Ecto neural progenitor cell (in vitro differentiated cells): ENCODE measurements at regions not wholly inside any gene's neighbourhood (a gene's known extent, or its start where the extent isn't known, plus 50 kb on each side); places are given as distances from the start of the nearest gene placed in this dataset.

Experiments
- DNase-seq: peaks from one replicate; pipeline ENCODE4 v3.0.0-alpha.2; 2018; ENCODE audit warnings: low spot score

- DNase-seq = no peak
These were observed 111.6 kb downstream of the HTR5A start for GRCh38 chr7:155181768-155182167.

GRCh38 chr7:155182406-155182970 is 112.4 kb downstream of the HTR5A start:
- DNase-seq = no peak

GRCh38 chr7:155183655-155184054 is 113.5 kb downstream of the HTR5A start:
- DNase-seq = no peak

- DNase-seq = no peak
These were observed 112.8 kb upstream of the INSIG1 start for GRCh38 chr7:155184923-155185322.

- DNase-seq = peak; percentile 22
These were observed 110.5 kb upstream of the INSIG1 start for GRCh38 chr7:155187061-155187785.

- DNase-seq = no peak
These were observed 109.3 kb upstream of the INSIG1 start for GRCh38 chr7:155188357-155188756.

GRCh38 chr7:155188821-155189581 is 108.7 kb upstream of the INSIG1 start:
- DNase-seq = no peak

DNA sequence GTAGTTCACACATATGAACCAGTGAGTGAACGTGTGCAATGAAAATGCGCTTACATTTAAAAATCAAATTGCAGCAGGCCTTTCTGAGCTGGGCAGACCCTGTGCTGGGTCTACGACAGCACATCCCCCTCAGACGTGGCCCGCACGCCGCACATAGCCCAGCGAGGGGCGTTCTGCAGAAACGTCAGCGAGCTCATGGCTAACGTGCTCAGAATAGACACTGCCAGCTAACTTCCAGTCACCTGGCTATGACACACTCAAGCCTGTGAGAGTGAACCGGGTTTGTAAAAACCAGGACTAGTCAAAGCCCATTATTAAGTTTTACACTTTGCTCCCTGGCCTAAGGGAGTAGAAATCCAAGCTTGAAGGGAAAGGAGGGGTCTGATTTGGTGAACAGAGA is 108.1 kb upstream of the INSIG1 start:
- no peak for DNase-seq

GRCh38 chr7:155190688-155191087 is 107.0 kb upstream of the INSIG1 start:
- DNase-seq = peak; percentile 80

DNA sequence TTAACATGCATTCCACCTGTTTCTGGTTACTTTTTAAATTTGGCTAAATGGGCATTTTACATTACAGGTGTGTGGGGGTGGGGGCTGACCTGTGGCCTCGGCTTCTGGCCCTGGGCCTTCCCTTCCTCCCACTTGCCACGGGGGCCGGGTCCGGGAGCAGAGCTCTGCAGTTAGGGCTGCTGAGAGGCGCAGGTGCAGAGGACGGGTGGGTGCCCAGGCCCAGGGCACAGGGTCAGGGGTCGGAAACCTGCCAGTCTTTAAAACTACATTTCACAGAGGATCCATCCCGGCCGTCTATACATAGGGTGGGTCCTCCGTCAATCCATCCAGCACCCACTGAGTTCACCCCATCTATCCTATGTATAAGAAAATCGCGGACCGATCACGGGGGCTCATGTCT is 106.5 kb upstream of the INSIG1 start:
- no peak for DNase-seq

- no peak for DNase-seq
These were observed 105.7 kb upstream of the INSIG1 start for GRCh38 chr7:155191901-155192478.

DNA sequence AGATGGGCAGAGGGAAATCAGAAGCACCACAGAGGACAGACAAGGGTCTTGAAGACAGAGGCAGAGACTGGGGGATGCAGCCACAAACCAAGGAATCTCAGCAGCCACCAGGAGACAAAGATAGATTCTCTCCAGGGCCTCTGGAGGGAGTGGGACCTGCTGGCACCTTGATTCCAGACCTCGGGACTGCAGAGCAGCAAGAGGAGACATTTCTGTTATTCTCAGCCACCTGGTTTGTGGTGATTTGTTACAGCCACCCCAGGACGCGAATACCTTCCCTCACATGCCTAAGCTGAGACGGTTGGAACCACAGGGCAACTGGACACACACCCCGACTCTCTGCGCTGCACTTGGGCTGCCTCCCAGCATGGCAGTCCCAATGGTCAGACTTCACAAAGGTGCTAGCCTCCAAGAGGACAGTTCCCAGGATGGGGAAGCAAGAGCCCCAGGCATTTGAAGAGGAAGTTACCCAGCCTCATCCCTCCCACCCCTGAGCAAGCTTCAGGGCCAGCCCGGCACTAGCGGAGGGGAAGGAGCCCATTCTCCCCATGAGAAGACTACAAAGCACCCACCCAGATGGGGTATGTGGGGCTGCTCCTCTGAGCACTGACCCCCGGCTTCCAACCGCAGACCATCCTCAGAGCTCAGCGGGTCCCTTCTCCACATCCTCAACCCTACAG is 104.6 kb upstream of the INSIG1 start:
- DNase-seq = no peak

DNA sequence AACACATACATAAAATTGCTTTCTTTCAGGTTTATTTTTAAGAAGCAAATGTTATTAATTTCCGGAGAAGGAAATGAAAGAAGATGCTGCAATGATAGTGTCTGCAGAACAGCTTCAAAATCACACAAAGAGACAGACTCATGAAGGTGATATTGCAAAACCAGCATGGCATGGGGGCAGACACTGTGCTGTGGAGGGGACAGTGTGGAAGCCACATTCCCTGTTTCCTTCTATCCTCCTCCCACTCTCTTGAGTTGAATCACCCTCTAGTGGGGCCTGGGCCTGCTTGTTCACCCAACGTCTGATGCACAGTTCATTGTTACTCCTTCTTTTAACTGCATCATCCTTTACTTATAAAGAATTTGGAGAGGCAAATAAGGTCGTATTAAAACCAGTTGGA is 104.0 kb upstream of the INSIG1 start:
- DNase-seq = no peak

GRCh38 chr7:155194382-155195140 is 103.1 kb upstream of the INSIG1 start:
- no peak for DNase-seq

- DNase-seq = no peak
These were observed 101.6 kb upstream of the INSIG1 start for GRCh38 chr7:155195939-155196523.

DNA sequence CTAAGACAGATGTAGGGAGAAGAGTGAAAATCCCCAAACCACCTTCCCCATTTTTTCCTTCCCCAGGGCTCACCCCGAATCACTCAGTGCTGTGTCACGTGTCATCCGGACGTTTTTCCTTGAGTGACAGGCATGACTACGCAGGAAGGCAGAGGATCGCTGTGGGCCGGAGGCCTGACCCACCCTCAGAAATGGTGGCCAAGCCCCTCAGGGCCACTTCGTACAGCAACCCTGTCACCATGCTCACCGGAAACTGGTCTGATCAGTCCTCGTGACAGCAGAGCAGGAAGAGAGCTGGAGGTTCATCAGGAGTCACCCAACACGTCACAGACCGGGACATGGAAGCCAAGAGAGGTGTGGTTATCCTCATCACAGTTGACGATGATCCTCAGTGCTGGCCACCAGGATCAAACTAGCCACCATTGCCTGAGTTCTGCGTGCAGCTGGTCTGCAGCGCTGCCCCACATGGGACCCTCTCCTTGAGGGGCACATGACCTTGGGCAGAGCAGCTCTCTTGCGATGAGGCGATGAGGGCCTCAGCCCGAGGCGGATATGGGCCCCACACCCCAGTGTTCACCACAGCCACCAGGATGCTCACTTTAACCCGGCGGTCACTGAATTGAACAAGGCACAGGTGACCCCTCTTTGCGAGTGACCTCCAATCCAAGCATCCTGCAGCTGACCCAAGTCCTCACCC is 99.3 kb upstream of the INSIG1 start:
- no peak for DNase-seq

- DNase-seq = no peak
These were observed 98.5 kb upstream of the INSIG1 start for GRCh38 chr7:155198901-155199845.

- no peak for DNase-seq
These were observed 96.2 kb upstream of the INSIG1 start for GRCh38 chr7:155201325-155202087.
